Lung (tissue), 11 donors: ENCODE measurements at regions not wholly inside any gene's neighbourhood (a gene's known extent, or its start where the extent isn't known, plus 50 kb on each side); places are given as distances from the start of the nearest gene placed in this dataset.

Source experiments
- ATAC-seq: fragments of 200-7000 bp; cut with Tn5 transposase; one replicate; pipeline ENCODE4 v1.9.1; 2020; ENCODE audit warnings: moderate number of reproducible peaks; ENCODE audit not compliant: insufficient read depth, low FRiP score
- DNase-seq, 3 donors: peaks; one replicate each; pipeline ENCODE4 v3.0.0-alpha.2; 2013 to 2017
- H3K27ac ChIP-seq, 2 donors: one replicate each; pipeline ENCODE4 v1.5.1; 2013; ENCODE audit warnings: mild to moderate bottlenecking in 2 of 2, moderate library complexity in 2 of 2, control low read depth in 1 of 2, inconsistent platforms in 1 of 2, low read depth in 1 of 2, low read length in 1 of 2
- H3K27me3 ChIP-seq, 3 donors: one replicate each; pipeline ENCODE4 v1.5.1; 2013; ENCODE audit warnings: low read length in 2 of 3; ENCODE audit not compliant: control insufficient read depth in 3 of 3, insufficient read depth in 3 of 3
- H3K36me3 ChIP-seq, 4 donors: one replicate each; pipeline ENCODE4 v1.5.1; 2013; ENCODE audit warnings: low read length in 4 of 4, mild to moderate bottlenecking in 1 of 4, moderate library complexity in 1 of 4; ENCODE audit not compliant: control insufficient read depth in 4 of 4, insufficient read depth in 4 of 4
- H3K4me1 ChIP-seq, 5 donors: one replicate each; pipeline ENCODE4 v1.5.1; 2013; ENCODE audit warnings: low read length in 5 of 5, mild to moderate bottlenecking in 2 of 5, moderate library complexity in 1 of 5; ENCODE audit not compliant: control insufficient read depth in 5 of 5, insufficient read depth in 5 of 5
- H3K4me3 ChIP-seq: one replicate; pipeline ENCODE4 v1.5.1; 2013; ENCODE audit warnings: mild to moderate bottlenecking, control low read depth, moderate library complexity
- H3K9ac ChIP-seq, 2 donors: one replicate each; pipeline ENCODE4 v1.5.1; 2013; ENCODE audit warnings: low read length in 2 of 2, control low read depth in 1 of 2; ENCODE audit not compliant: insufficient read depth in 1 of 2
- H3K9me3 ChIP-seq, 4 donors: one replicate each; pipeline ENCODE4 v1.5.1; 2013; ENCODE audit warnings: low read length in 3 of 4, mild to moderate bottlenecking in 1 of 4, moderate library complexity in 1 of 4; ENCODE audit not compliant: control insufficient read depth in 4 of 4, insufficient read depth in 3 of 4
- CTCF ChIP-seq: IDR thresholded peaks from 2 replicates; pipeline ENCODE4 v1.5.1; 2012; ENCODE audit warnings: mild to moderate bottlenecking; ENCODE audit errors: control extremely low read depth, extremely low read depth
- WGBS, 2 donors: extraction: QIAGEN DNeasy Blood & Tissue Kit; methylation state at CpG; one replicate each; pipeline ENCODE4 v1.1.7; 2013; 5-methylcytosine and 5-hydroxymethylcytosine counted together
- donor health status: control.
- donor health status: control.
- donor health status: Bipolar disorder and iron deficiency.
- donor health status: healthy.
- donor health status: DM: yes; HTN: yes; CAD: no.

- no peaks in the 10 kb centered on the region for H3K36me3 ChIP-seq
- DNase-seq (no peak), ATAC-seq (no peak)
- no peak overlapping the region for H3K4me3 ChIP-seq
- H3K4me1 ChIP-seq, result no peaks in the 10 kb centered on the region
- H3K27me3 ChIP-seq, result no peaks in the 10 kb centered on the region
- no peak overlapping the region for H3K9ac ChIP-seq
- TF ChIP-seq CTCF, result no peak
- H3K9me3 ChIP-seq, result peaks cover 0 to 8% (median 4%) of the 10 kb centered on the region in 4 donors
- H3K27ac ChIP-seq, result no peak overlapping the region
Measured at GRCh38 chr4:124227981-124228380, 484.6 kb downstream of the ANKRD50 start.

- no peak for ATAC-seq
- Histone ChIP-seq H3K4me1 (no peaks in the 10 kb centered on the region), H3K9ac (no peak overlapping the region), H3K27ac (no peak overlapping the region), H3K36me3 (no peaks in the 10 kb centered on the region), H3K9me3 (peaks cover 0 to 8% (median 4%) of the 10 kb centered on the region in 4 donors), H3K27me3 (no peaks in the 10 kb centered on the region), H3K4me3 (no peak overlapping the region)
- WGBS, 2 donors, result 70 to 83% methylated on average over 2 of the region's 2 CpGs
- no peak for TF ChIP-seq CTCF
- DNase-seq, result no peak
Measured at GRCh38 chr4:124230268-124230667, 482.3 kb downstream of the ANKRD50 start.

- Histone ChIP-seq H3K4me3 (no peak overlapping the region), H3K9ac (no peak overlapping the region), H3K9me3 (peaks cover 0 to 3% (median 1%) of the 10 kb centered on the region in 4 donors), H3K27me3 (no peaks in the 10 kb centered on the region), H3K4me1 (no peaks in the 10 kb centered on the region), H3K27ac (no peak overlapping the region), H3K36me3 (no peaks in the 10 kb centered on the region)
- WGBS, 2 donors, result 50 to 64% methylated on average over 2 of the region's 2 CpGs
- ATAC-seq (no peak), DNase-seq (no peak)
- TF ChIP-seq CTCF, result no peak
Measured at GRCh38 chr4:124234771-124235170, 477.8 kb downstream of the ANKRD50 start.

- H3K36me3 ChIP-seq, result no peaks in the 10 kb centered on the region
- peaks cover 0 to 3% (median 0%) of the 10 kb centered on the region in 4 donors for H3K9me3 ChIP-seq
- no peaks in the 10 kb centered on the region for H3K4me1 ChIP-seq
- ATAC-seq (no peak), DNase-seq (no peak)
- WGBS, 2 donors, result 91 to 92% methylated on average over 3 of the region's 3 CpGs
- H3K9ac ChIP-seq, result no peak overlapping the region
- H3K4me3 ChIP-seq, result no peak overlapping the region
- H3K27ac ChIP-seq, result no peak overlapping the region
- no peak for TF ChIP-seq CTCF
- H3K27me3 ChIP-seq, result no peaks in the 10 kb centered on the region
Measured at GRCh38 chr4:124243671-124244366, 468.7 kb downstream of the ANKRD50 start.
